Mammary epithelial cell (primary cell): ENCODE measurements at regions not wholly inside any gene's neighbourhood (a gene's known extent, or its start where the extent isn't known, plus 50 kb on each side); places are given as distances from the start of the nearest gene placed in this dataset.

Experiments
- EZH2 ChIP-seq: IDR thresholded peaks from 2 replicates; pipeline ENCODE4 v1.6.1; 2012; ENCODE audit warnings: low read length, inconsistent platforms, borderline replicate concordance
- TF ChIP-seq, protein P1 (sequence below), 2 donors: IDR thresholded peaks in 1 of 2; conservative IDR thresholded peaks in 1 of 2; 2 replicates each; pipeline ENCODE4 v1.5.1; 2011 to 2012; ENCODE audit warnings: inconsistent platforms in 2 of 2, low read length in 2 of 2, mild to moderate bottlenecking in 2 of 2, control low read depth in 1 of 2, low read depth in 1 of 2; ENCODE audit not compliant: insufficient read depth in 1 of 2; ENCODE audit errors: extremely low read depth in 1 of 2

DNA sequence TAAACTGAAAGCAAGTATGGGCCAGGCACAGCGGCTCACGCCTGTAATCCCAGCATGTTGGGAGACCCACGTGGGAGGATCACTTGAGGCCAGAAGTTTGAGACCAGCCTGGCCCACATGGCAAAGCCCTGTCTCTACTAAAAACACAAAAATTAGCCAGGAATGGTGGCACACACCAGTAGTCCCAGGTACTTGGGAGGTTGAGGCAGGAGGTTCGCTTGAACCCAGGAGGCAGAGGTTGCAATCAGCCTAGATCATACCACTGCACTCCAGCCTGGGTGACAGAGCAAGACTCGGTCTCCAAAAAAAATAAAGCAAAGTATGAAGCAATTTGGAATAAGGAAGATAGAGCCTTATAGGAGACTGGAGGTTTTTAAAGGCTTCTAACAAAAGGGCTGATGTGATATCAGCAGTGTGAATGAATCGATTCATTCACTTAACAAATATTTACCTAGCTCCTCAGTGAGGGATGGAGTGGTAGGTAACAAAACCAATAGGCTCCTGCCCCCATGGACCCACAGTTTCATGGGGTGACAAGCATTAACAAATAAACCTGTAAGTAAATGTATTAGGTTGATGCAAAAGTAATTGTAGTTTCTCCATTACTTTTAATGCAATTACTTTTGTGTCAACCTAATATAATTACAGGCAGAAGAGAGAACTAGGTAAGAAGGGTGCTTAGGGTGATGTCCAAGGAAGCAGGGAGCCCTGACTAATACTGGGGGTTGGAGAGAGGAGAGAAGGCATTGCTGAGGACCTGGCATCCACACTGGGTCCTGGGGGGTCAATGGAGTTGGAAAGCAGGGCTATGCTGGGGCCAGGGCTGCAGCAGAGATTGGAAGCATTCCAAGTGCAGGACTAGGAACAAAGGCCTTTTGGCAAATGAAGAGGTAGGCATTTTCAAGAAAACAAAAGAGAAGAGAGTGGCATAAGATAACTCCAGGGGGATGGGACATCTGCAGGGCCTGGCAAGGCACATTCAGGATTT, 195.4 kb upstream of the ARL4C start:
- TF ChIP-seq, protein P1, sequence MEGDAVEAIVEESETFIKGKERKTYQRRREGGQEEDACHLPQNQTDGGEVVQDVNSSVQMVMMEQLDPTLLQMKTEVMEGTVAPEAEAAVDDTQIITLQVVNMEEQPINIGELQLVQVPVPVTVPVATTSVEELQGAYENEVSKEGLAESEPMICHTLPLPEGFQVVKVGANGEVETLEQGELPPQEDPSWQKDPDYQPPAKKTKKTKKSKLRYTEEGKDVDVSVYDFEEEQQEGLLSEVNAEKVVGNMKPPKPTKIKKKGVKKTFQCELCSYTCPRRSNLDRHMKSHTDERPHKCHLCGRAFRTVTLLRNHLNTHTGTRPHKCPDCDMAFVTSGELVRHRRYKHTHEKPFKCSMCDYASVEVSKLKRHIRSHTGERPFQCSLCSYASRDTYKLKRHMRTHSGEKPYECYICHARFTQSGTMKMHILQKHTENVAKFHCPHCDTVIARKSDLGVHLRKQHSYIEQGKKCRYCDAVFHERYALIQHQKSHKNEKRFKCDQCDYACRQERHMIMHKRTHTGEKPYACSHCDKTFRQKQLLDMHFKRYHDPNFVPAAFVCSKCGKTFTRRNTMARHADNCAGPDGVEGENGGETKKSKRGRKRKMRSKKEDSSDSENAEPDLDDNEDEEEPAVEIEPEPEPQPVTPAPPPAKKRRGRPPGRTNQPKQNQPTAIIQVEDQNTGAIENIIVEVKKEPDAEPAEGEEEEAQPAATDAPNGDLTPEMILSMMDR (conservative IDR thresholded peaks at IDR 0.05 in 1 of 2, IDR thresholded peaks at IDR 0.05 in 1 of 2; ENCODE audit: extremely low read depth in 1 of 2, insufficient read depth in 1 of 2, low read depth in 1 of 2, low read length in 2 of 2): no peak
- no peak for TF ChIP-seq EZH2
